GM12878 (cell line): ENCODE measurements at regions not wholly inside any gene's neighbourhood (a gene's known extent, or its start where the extent isn't known, plus 50 kb on each side); places are given as distances from the start of the nearest gene placed in this dataset.

Source experiments
- ATAC-seq: fragments of 200-7000 bp; cut with Tn5 transposase; 3 replicates; pipeline ENCODE4 v1.9.1; 2020; ENCODE audit warnings: mild to moderate bottlenecking, moderate library complexity
- BruUV-seq: library from RNA; stranded (reverse); fragments of 400-500 nt; replicated peaks from 2 replicates; lab custom pipeline; 2021; lab: Mats Ljungman, UMichigan
- CTCF ChIA-PET: fragments of 300-600 bp; sonication (Branson Sonifier 250); formaldehyde crosslinking; extraction: SDS; loops from one replicate; lab custom pipeline; 2021; ENCODE audit warnings: inconsistent platforms; lab: Yijun Ruan, JAX
- POLR2A ChIA-PET: fragments of 350-600 bp; formaldehyde crosslinking; extraction: SDS; loops from one replicate; lab custom pipeline; 2021; ENCODE audit warnings: inconsistent platforms; lab: Charles Lee
- RAD21 ChIA-PET: fragments of 300-600 bp; sonication (Branson Sonifier 250); formaldehyde crosslinking; loops from one replicate; lab custom pipeline; 2023; ENCODE audit warnings: antibody characterized with exemption; ENCODE audit not compliant: unreplicated experiment; lab: Charles Lee
- SMC1A ChIA-PET: fragments of 300-600 bp; sonication (Branson Sonifier 250); formaldehyde crosslinking; loops from one replicate; lab custom pipeline; 2023; ENCODE audit not compliant: unreplicated experiment, uncharacterized antibody; lab: Charles Lee
- DNase-seq: peaks from one replicate; pipeline ENCODE4 v3.0.0-alpha.2; 2011; ENCODE audit warnings: low read depth, low spot score
- FAIRE-seq: peaks from 3 replicates; lab custom pipeline; 2011; peaks lifted over from hg19 to GRCh38; lab: Jason Lieb, UNC
- H2AFZ ChIP-seq: 2 replicates; pipeline ENCODE4 v1.6.0; 2011; ENCODE audit warnings: low read depth, low read length, control low read depth; ENCODE audit not compliant: control insufficient read depth
- H3K27ac ChIP-seq: 2 replicates; pipeline ENCODE4 v1.5.1; 2011; ENCODE audit warnings: control low read depth; ENCODE audit not compliant: control insufficient read depth, insufficient read depth
- H3K27me3 ChIP-seq, 2 experiments: replicated peaks in 1 of 2; 2 replicates each; pipeline versions ENCODE4 v1.6.0 to v1.6.1; 2011; ENCODE audit warnings: low read length in 1 of 2; ENCODE audit not compliant: control insufficient read depth in 2 of 2, insufficient read depth in 2 of 2
- H3K36me3 ChIP-seq, 2 experiments: 2 replicates each; pipeline ENCODE4 v1.5.1; 2011; ENCODE audit warnings: low read length in 1 of 2; ENCODE audit not compliant: control insufficient read depth in 2 of 2, insufficient read depth in 2 of 2
- H3K4me1 ChIP-seq: 2 replicates; pipeline ENCODE4 v1.6.1; 2011; ENCODE audit warnings: mild to moderate bottlenecking, low read length, moderate library complexity, mixed read lengths; ENCODE audit not compliant: control insufficient read depth, insufficient read depth
- H3K4me2 ChIP-seq: 2 replicates; pipeline ENCODE4 v1.6.0; 2011; ENCODE audit warnings: control low read depth; ENCODE audit not compliant: control insufficient read depth, insufficient read depth
- H3K4me3 ChIP-seq: fragments of 200-600 bp; sonication (generic); 2 replicates; pipeline ENCODE4 v1.5.1; 2016
- H3K79me2 ChIP-seq: 2 replicates; pipeline ENCODE4 v1.6.0; 2011; ENCODE audit warnings: low read length; ENCODE audit not compliant: control insufficient read depth, insufficient read depth
- H3K9ac ChIP-seq: 2 replicates; pipeline ENCODE4 v1.8.0; 2011; ENCODE audit warnings: low read length, control low read depth, mixed read lengths; ENCODE audit not compliant: control insufficient read depth, insufficient read depth
- H3K9me3 ChIP-seq: replicated peaks from 3 replicates; pipeline ENCODE4 v1.5.1; 2011; ENCODE audit warnings: mild to moderate bottlenecking, low read length; ENCODE audit not compliant: control insufficient read depth, insufficient read depth
- H4K20me1 ChIP-seq: 2 replicates; pipeline ENCODE4 v1.6.0; 2011; ENCODE audit not compliant: control insufficient read depth, insufficient read depth
- HCFC1 ChIP-seq: fragments of 150-350 bp; IDR thresholded peaks from 2 replicates; pipeline ENCODE4 v1.6.1; 2014; ENCODE audit warnings: low read length
- HDGF ChIP-seq: fragments of 450-650 bp; IDR thresholded peaks from 2 replicates; pipeline ENCODE4 v1.6.1; 2016; ENCODE audit warnings: antibody characterized with exemption
- RUNX3 ChIP-seq: IDR thresholded peaks from 2 replicates; pipeline ENCODE4 v1.6.1; 2012; ENCODE audit warnings: low read length, inconsistent platforms
- ZBED1 ChIP-seq: IDR thresholded peaks from 2 replicates; pipeline ENCODE4 v1.6.1; 2016; ENCODE audit warnings: borderline replicate concordance
- in situ Hi-C: fragments of 300-500 bp; cut with MboI; formaldehyde crosslinking; loops from 9 replicates; pipeline ENCODE4 v1.14.3; 2018; ENCODE audit warnings: mixed read lengths
- intact Hi-C: fragments of 100-400 bp; cut with micrococcal nuclease; formaldehyde crosslinking; loops from one replicate; pipeline ENCODE4 v1.14.2; 2022; ENCODE audit not compliant: unreplicated experiment
- TF ChIP-seq, protein P1 (sequence below): fragments of 450-650 bp; IDR thresholded peaks from 2 replicates; pipeline ENCODE4 v1.6.1; 2017; ENCODE audit warnings: mild to moderate bottlenecking, moderate library complexity
- TF ChIP-seq, protein P2 (sequence below): fragments of 150-350 bp; IDR thresholded peaks from 2 replicates; pipeline ENCODE4 v1.6.1; 2016; ENCODE audit warnings: low read depth, low read length
- TF ChIP-seq, protein P3 (sequence below): IDR thresholded peaks from 2 replicates; pipeline ENCODE4 v1.6.1; 2012; ENCODE audit warnings: low read depth, low read length, improper control_type of control experiment
- TF ChIP-seq, protein P4 (sequence below): IDR thresholded peaks from 2 replicates; pipeline ENCODE4 v1.6.1; 2011; ENCODE audit warnings: borderline replicate concordance, low read depth, mild to moderate bottlenecking, moderate library complexity, mixed read lengths, low read length; ENCODE audit not compliant: insufficient read depth; ENCODE audit errors: extremely low read length

DNA sequence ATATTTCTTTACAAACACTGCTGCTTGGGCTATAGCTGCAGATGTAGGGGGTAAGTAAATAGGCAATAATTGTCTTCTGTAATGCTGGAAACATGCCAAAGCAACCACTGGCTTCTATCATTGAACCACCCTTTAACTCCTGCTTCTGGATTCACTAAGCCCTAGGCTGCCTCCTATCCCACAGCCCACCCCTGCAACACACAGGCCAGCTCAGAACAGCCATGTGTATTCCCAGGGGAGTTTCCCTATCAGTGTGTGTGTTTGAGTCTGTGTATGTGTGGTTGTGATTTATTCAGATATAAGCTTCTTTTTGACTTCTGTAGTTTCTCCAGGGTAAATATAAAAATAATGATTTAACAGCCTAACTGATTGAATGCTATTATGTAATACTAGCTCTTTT lies 291.3 kb downstream of the PCDH10 start:
- intact Hi-C loops = no loop called here
- Histone ChIP-seq H3K36me3 (no peaks in the 10 kb centered on the region), H3K27me3 (no peaks in the 10 kb centered on the region), H4K20me1 (no peaks in the 10 kb centered on the region), H3K4me2 (no peak overlapping the region), H3K9me3 (no peaks in the 10 kb centered on the region), H3K4me3 (no peak overlapping the region), H3K9ac (no peak overlapping the region), H2AFZ (no peak overlapping the region), H3K79me2 (no peaks in the 10 kb centered on the region), H3K27ac (no peak overlapping the region), H3K4me1 (no peaks in the 10 kb centered on the region)
- no TSS peak for BruUV-seq
- RAD21 ChIA-PET = no interaction called here
- CTCF ChIA-PET = no interaction called here
- no peak for ATAC-seq
- POLR2A ChIA-PET = no interaction called here
- SMC1A ChIA-PET = no interaction called here
- no peak for DNase-seq
- in situ Hi-C loops = no loop called here
- FAIRE-seq = no peak
- TF ChIP-seq HCFC1 (no peak), HDGF (no peak), ZBED1 (no peak), RUNX3 (no peak)
- TF ChIP-seq, protein P1, sequence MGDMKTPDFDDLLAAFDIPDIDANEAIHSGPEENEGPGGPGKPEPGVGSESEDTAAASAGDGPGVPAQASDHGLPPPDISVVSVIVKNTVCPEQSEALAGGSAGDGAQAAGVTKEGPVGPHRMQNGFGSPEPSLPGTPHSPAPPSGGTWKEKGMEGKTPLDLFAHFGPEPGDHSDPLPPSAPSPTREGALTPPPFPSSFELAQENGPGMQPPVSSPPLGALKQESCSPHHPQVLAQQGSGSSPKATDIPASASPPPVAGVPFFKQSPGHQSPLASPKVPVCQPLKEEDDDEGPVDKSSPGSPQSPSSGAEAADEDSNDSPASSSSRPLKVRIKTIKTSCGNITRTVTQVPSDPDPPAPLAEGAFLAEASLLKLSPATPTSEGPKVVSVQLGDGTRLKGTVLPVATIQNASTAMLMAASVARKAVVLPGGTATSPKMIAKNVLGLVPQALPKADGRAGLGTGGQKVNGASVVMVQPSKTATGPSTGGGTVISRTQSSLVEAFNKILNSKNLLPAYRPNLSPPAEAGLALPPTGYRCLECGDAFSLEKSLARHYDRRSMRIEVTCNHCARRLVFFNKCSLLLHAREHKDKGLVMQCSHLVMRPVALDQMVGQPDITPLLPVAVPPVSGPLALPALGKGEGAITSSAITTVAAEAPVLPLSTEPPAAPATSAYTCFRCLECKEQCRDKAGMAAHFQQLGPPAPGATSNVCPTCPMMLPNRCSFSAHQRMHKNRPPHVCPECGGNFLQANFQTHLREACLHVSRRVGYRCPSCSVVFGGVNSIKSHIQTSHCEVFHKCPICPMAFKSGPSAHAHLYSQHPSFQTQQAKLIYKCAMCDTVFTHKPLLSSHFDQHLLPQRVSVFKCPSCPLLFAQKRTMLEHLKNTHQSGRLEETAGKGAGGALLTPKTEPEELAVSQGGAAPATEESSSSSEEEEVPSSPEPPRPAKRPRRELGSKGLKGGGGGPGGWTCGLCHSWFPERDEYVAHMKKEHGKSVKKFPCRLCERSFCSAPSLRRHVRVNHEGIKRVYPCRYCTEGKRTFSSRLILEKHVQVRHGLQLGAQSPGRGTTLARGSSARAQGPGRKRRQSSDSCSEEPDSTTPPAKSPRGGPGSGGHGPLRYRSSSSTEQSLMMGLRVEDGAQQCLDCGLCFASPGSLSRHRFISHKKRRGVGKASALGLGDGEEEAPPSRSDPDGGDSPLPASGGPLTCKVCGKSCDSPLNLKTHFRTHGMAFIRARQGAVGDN = no peak
- TF ChIP-seq, protein P2, sequence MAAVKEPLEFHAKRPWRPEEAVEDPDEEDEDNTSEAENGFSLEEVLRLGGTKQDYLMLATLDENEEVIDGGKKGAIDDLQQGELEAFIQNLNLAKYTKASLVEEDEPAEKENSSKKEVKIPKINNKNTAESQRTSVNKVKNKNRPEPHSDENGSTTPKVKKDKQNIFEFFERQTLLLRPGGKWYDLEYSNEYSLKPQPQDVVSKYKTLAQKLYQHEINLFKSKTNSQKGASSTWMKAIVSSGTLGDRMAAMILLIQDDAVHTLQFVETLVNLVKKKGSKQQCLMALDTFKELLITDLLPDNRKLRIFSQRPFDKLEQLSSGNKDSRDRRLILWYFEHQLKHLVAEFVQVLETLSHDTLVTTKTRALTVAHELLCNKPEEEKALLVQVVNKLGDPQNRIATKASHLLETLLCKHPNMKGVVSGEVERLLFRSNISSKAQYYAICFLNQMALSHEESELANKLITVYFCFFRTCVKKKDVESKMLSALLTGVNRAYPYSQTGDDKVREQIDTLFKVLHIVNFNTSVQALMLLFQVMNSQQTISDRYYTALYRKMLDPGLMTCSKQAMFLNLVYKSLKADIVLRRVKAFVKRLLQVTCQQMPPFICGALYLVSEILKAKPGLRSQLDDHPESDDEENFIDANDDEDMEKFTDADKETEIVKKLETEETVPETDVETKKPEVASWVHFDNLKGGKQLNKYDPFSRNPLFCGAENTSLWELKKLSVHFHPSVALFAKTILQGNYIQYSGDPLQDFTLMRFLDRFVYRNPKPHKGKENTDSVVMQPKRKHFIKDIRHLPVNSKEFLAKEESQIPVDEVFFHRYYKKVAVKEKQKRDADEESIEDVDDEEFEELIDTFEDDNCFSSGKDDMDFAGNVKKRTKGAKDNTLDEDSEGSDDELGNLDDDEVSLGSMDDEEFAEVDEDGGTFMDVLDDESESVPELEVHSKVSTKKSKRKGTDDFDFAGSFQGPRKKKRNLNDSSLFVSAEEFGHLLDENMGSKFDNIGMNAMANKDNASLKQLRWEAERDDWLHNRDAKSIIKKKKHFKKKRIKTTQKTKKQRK = no peak
- TF ChIP-seq, protein P3, sequence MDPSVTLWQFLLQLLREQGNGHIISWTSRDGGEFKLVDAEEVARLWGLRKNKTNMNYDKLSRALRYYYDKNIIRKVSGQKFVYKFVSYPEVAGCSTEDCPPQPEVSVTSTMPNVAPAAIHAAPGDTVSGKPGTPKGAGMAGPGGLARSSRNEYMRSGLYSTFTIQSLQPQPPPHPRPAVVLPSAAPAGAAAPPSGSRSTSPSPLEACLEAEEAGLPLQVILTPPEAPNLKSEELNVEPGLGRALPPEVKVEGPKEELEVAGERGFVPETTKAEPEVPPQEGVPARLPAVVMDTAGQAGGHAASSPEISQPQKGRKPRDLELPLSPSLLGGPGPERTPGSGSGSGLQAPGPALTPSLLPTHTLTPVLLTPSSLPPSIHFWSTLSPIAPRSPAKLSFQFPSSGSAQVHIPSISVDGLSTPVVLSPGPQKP = no peak
- TF ChIP-seq, protein P4, sequence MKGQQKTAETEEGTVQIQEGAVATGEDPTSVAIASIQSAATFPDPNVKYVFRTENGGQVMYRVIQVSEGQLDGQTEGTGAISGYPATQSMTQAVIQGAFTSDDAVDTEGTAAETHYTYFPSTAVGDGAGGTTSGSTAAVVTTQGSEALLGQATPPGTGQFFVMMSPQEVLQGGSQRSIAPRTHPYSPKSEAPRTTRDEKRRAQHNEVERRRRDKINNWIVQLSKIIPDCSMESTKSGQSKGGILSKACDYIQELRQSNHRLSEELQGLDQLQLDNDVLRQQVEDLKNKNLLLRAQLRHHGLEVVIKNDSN = no peak
